ENCODE measurements at regions not wholly inside any gene's neighbourhood (a gene's known extent, or its start where the extent isn't known, plus 50 kb on each side); places are given as distances from the start of the nearest gene placed in this dataset.
"Not testable (repeated sequence)": the region's sequence is repeated elsewhere in the genome, so short reads cannot be mapped to it uniquely, and the experiment has no call there.

- not testable (repeated sequence) for H2BK12ac ChIP-seq (ENCODE audit: low read length); DNase-seq (ENCODE audit: low spot score); H3K79me1 ChIP-seq (ENCODE audit: low read depth, low read length); H3K27me3 ChIP-seq (ENCODE audit: control insufficient read depth in 3 of 3, insufficient read depth in 3 of 3, low read depth in 1 of 3, low read length in 3 of 3); H2BK120ac ChIP-seq (ENCODE audit: low read depth, low read length); H2AK5ac ChIP-seq (ENCODE audit: low read depth, low read length); H4K91ac ChIP-seq (ENCODE audit: low read depth, low read length, poor library complexity); H2AFZ ChIP-seq (ENCODE audit: low read length); H3K4me1 ChIP-seq (ENCODE audit: control insufficient read depth in 2 of 2, insufficient read depth in 1 of 2, low read depth in 1 of 2, low read length in 2 of 2); H2BK15ac ChIP-seq (ENCODE audit: low read length); H3K36me3 ChIP-seq (replicated peaks in 1 of 2; ENCODE audit: control insufficient read depth in 2 of 2, insufficient read depth in 2 of 2, low read length in 2 of 2); H3K18ac ChIP-seq (ENCODE audit: low read length); H3K4me2 ChIP-seq (ENCODE audit: insufficient read depth, low read length, poor library complexity, severe bottlenecking); H3K4me3 ChIP-seq (ENCODE audit: low read length in 2 of 2); H3K9me3 ChIP-seq (replicated peaks in 1 of 2; ENCODE audit: control insufficient read depth in 2 of 2, insufficient read depth in 1 of 2, low read depth in 1 of 2, low read length in 2 of 2); H3K14ac ChIP-seq (ENCODE audit: low read length); H2BK5ac ChIP-seq (ENCODE audit: low read length); H3K27ac ChIP-seq (replicated peaks; ENCODE audit: low read length); H4K8ac ChIP-seq (ENCODE audit: low read depth, low read length); H3K23ac ChIP-seq (ENCODE audit: low read depth, low read length, poor library complexity); H3K4ac ChIP-seq (ENCODE audit: low read length); H3K9ac ChIP-seq (ENCODE audit: low read depth, low read length, poor library complexity)
- no CpG with 5 or more reads among the region's 41 CpGs for WGBS, 2 donors (ENCODE audit: extremely low coverage in 2 of 2, insufficient read length in 2 of 2, insufficient replicate concordance in 1 of 2)
These were observed 123.6 kb upstream of the RHOU start for GRCh38 chr1:228611707-228612106.

GRCh38 chr1:228622002-228622716 lies 113.1 kb upstream of the RHOU start:
- H3K36me3 ChIP-seq (replicated peaks in 1 of 2; ENCODE audit: control insufficient read depth in 2 of 2, insufficient read depth in 2 of 2, low read length in 2 of 2); H4K91ac ChIP-seq (ENCODE audit: low read depth, low read length, poor library complexity); H3K14ac ChIP-seq (ENCODE audit: low read length); H3K4ac ChIP-seq (ENCODE audit: low read length); H3K4me2 ChIP-seq (ENCODE audit: insufficient read depth, low read length, poor library complexity, severe bottlenecking); H3K23ac ChIP-seq (ENCODE audit: low read depth, low read length, poor library complexity); H3K18ac ChIP-seq (ENCODE audit: low read length); H2AFZ ChIP-seq (ENCODE audit: low read length); H3K27me3 ChIP-seq (ENCODE audit: control insufficient read depth in 3 of 3, insufficient read depth in 3 of 3, low read depth in 1 of 3, low read length in 3 of 3); H2BK120ac ChIP-seq (ENCODE audit: low read depth, low read length); H3K79me1 ChIP-seq (ENCODE audit: low read depth, low read length); H3K27ac ChIP-seq (replicated peaks; ENCODE audit: low read length); H3K4me1 ChIP-seq (ENCODE audit: control insufficient read depth in 2 of 2, insufficient read depth in 1 of 2, low read depth in 1 of 2, low read length in 2 of 2); H2BK5ac ChIP-seq (ENCODE audit: low read length); H2BK15ac ChIP-seq (ENCODE audit: low read length); H4K8ac ChIP-seq (ENCODE audit: low read depth, low read length); H2BK12ac ChIP-seq (ENCODE audit: low read length); H3K9me3 ChIP-seq (replicated peaks in 1 of 2; ENCODE audit: control insufficient read depth in 2 of 2, insufficient read depth in 1 of 2, low read depth in 1 of 2, low read length in 2 of 2); H3K9ac ChIP-seq (ENCODE audit: low read depth, low read length, poor library complexity); H2AK5ac ChIP-seq (ENCODE audit: low read depth, low read length); DNase-seq (ENCODE audit: low spot score): not testable (repeated sequence)
- 100% methylated on average over 12 of the region's 52 CpGs; no CpG with 5 or more reads in 1 of the 2 donors for WGBS, 2 donors (ENCODE audit: extremely low coverage in 2 of 2, insufficient read length in 2 of 2, insufficient replicate concordance in 1 of 2)
- peak overlapping the region in 1 of 2 donors; percentile 66 for H3K4me3 ChIP-seq (ENCODE audit: low read length in 2 of 2)

- H2AK5ac ChIP-seq (ENCODE audit: low read depth, low read length); H2AFZ ChIP-seq (ENCODE audit: low read length): not testable (repeated sequence)
These were observed 108.8 kb upstream of the RHOU start for GRCh38 chr1:228626481-228626880.

GRCh38 chr1:228632858-228633257 lies 102.4 kb upstream of the RHOU start:
- not testable (repeated sequence) for H2AK5ac ChIP-seq (ENCODE audit: low read depth, low read length); H3K79me1 ChIP-seq (ENCODE audit: low read depth, low read length); DNase-seq (ENCODE audit: low spot score); H3K27ac ChIP-seq (replicated peaks; ENCODE audit: low read length); H3K23ac ChIP-seq (ENCODE audit: low read depth, low read length, poor library complexity); H2BK5ac ChIP-seq (ENCODE audit: low read length); H3K9me3 ChIP-seq (replicated peaks in 1 of 2; ENCODE audit: control insufficient read depth in 2 of 2, insufficient read depth in 1 of 2, low read depth in 1 of 2, low read length in 2 of 2); H3K9ac ChIP-seq (ENCODE audit: low read depth, low read length, poor library complexity); H3K4me1 ChIP-seq (ENCODE audit: control insufficient read depth in 2 of 2, insufficient read depth in 1 of 2, low read depth in 1 of 2, low read length in 2 of 2); H3K27me3 ChIP-seq (ENCODE audit: control insufficient read depth in 3 of 3, insufficient read depth in 3 of 3, low read depth in 1 of 3, low read length in 3 of 3); H4K91ac ChIP-seq (ENCODE audit: low read depth, low read length, poor library complexity); H2BK12ac ChIP-seq (ENCODE audit: low read length); H4K8ac ChIP-seq (ENCODE audit: low read depth, low read length); H2AFZ ChIP-seq (ENCODE audit: low read length); H3K36me3 ChIP-seq (replicated peaks in 1 of 2; ENCODE audit: control insufficient read depth in 2 of 2, insufficient read depth in 2 of 2, low read length in 2 of 2); H3K18ac ChIP-seq (ENCODE audit: low read length); H3K4ac ChIP-seq (ENCODE audit: low read length); H2BK120ac ChIP-seq (ENCODE audit: low read depth, low read length); H2BK15ac ChIP-seq (ENCODE audit: low read length); H3K14ac ChIP-seq (ENCODE audit: low read length)
- Histone ChIP-seq H3K4me3 (ENCODE audit: low read length in 2 of 2) (peak overlapping the region in 1 of 2 donors; percentile 79), H3K4me2 (ENCODE audit: insufficient read depth, low read length, poor library complexity, severe bottlenecking) (peak overlapping the region; percentile 11)
- no CpG with 5 or more reads among the region's 42 CpGs for WGBS, 2 donors (ENCODE audit: extremely low coverage in 2 of 2, insufficient read length in 2 of 2, insufficient replicate concordance in 1 of 2)

More at GRCh38 chr1:228626481-228626880, 108.8 kb upstream of the RHOU start:
- not testable (repeated sequence) for H2BK15ac ChIP-seq (ENCODE audit: low read length); H3K36me3 ChIP-seq (replicated peaks in 1 of 2; ENCODE audit: control insufficient read depth in 2 of 2, insufficient read depth in 2 of 2, low read length in 2 of 2); H3K4me2 ChIP-seq (ENCODE audit: insufficient read depth, low read length, poor library complexity, severe bottlenecking); H4K91ac ChIP-seq (ENCODE audit: low read depth, low read length, poor library complexity); H2BK120ac ChIP-seq (ENCODE audit: low read depth, low read length); H3K18ac ChIP-seq (ENCODE audit: low read length); H3K79me1 ChIP-seq (ENCODE audit: low read depth, low read length); H3K27me3 ChIP-seq (ENCODE audit: control insufficient read depth in 3 of 3, insufficient read depth in 3 of 3, low read depth in 1 of 3, low read length in 3 of 3); H3K27ac ChIP-seq (replicated peaks; ENCODE audit: low read length); H3K9me3 ChIP-seq (replicated peaks in 1 of 2; ENCODE audit: control insufficient read depth in 2 of 2, insufficient read depth in 1 of 2, low read depth in 1 of 2, low read length in 2 of 2); H3K4me1 ChIP-seq (ENCODE audit: control insufficient read depth in 2 of 2, insufficient read depth in 1 of 2, low read depth in 1 of 2, low read length in 2 of 2); H3K9ac ChIP-seq (ENCODE audit: low read depth, low read length, poor library complexity); H3K23ac ChIP-seq (ENCODE audit: low read depth, low read length, poor library complexity); H3K4ac ChIP-seq (ENCODE audit: low read length); H3K14ac ChIP-seq (ENCODE audit: low read length); H3K4me3 ChIP-seq (ENCODE audit: low read length in 2 of 2); H2BK5ac ChIP-seq (ENCODE audit: low read length); DNase-seq (ENCODE audit: low spot score); H4K8ac ChIP-seq (ENCODE audit: low read depth, low read length); H2BK12ac ChIP-seq (ENCODE audit: low read length)
- no CpG with 5 or more reads among the region's 30 CpGs for WGBS, 2 donors (ENCODE audit: extremely low coverage in 2 of 2, insufficient read length in 2 of 2, insufficient replicate concordance in 1 of 2)
